NCI-H1092 (cell line): ENCODE measurements at regions not wholly inside any gene's neighbourhood (a gene's known extent, or its start where the extent isn't known, plus 50 kb on each side); places are given as distances from the start of the nearest gene placed in this dataset.

Experiments used
- DNase-seq: peaks from one replicate; lab custom pipeline; 2025; lab: John Stamatoyannopoulos, UW

DNA sequence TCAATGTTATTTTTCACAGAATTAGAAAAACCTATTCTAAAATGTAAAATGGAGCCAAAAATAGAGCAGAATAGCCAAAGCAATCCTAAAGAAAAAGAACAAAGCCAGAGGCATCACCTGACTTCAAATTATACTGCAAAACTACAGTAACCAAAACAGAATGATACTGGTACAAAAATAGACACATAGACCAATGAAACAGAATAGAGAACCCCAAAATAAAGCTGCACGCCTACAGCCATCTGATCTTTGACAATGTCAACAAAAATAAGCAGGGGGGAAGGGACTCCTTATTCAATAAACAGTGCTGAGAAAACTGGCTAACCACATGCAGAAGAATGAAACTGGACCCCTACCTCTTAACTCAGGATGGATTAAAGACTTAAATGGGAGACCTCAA is 65.8 kb upstream of the PDE4D start:
- no peak for DNase-seq

DNA sequence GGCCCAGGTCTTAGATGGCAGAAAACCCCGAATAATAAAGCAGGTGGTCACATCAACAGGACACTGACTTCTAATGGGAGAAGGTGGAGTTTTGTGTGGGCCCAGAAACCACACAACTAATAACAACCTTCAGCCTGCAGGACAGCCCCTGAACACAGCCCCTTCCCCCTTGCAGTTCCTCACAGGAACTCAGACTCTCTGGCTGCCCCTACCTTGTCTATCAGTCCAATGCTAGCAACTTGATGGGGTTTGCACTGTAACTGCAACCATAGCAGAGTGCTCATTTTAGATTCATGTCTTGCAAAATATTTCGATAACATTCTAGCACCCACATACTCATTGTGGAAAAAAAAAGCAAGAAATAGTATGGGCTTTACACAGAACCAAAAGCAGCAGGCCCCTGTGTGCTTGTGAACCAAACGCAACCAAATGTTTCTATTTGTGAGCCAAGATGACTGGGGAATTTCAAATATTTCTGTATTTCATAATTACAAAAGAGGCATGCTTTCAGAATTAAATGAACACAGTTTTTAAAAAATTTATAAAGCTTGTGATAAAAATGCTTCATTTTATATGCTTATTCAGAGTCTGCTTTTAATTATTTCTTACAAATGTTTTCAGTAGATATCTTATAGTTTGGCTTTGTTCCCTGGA is 62.7 kb upstream of the PDE4D start:
- no peak for DNase-seq

DNA sequence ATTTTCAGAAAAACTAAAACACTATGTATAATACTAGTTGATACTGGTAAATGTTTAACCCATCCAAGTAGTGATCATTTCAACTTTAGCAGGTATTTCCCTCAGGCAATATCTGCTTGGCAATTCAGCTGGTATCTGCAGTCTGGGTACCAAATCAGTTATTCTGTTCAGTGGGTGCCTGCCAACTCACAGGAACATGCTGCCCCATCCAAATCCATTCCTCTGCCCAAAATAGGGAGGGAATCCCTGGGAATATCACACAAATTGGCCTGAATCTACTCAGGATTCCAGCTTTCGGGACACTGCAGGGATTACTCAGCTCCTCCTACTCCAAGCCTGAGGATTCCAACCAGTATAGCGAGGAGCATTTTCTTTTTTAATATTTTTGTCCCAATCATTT is 61.7 kb upstream of the PDE4D start:
- no peak for DNase-seq

DNA sequence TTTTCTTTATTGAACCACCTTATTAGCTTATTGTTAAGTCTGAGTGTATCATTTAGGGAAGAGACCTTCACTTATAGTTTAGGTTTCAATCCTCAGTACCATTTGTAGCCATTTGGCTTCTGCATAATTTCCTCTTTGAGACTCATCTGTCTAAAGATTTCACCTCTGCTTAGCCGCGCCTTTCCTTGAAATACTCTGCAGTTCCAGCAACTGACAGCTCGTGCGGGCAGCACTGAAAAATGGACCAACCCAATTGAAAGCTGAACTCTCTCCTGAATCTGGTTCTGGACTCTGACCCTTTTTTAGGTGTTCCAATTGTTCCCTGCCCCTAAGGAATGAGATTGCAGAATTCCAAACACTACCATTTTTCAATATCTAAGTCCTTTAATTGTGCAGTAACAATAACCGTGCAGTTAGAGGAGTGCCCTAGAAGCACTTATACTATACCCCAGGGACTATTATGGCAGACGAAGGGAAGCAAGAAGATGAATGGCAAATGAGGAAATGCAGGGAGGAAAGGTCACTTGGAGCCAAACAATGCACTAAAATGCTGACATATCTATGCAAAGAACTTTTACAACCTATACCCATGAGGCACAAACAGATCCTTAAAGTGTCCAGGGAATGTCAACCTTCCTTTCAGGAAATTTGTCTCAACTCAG is 50.1 kb upstream of the PDE4D start:
- DNase-seq = no peak
